22Rv1 (cell line): ENCODE measurements at regions not wholly inside any gene's neighbourhood (a gene's known extent, or its start where the extent isn't known, plus 50 kb on each side); places are given as distances from the start of the nearest gene placed in this dataset.

Source experiments
- ZFX ChIP-seq: fragments of 450-650 bp; IDR thresholded peaks from 2 replicates; pipeline ENCODE4 v1.6.1; 2017; ENCODE audit warnings: antibody characterized with exemption, borderline replicate concordance
- TF ChIP-seq, protein P1 (sequence below): fragments of 450-650 bp; IDR thresholded peaks from 2 replicates; pipeline ENCODE4 v1.5.1; 2017; ENCODE audit warnings: mild to moderate bottlenecking

- TF ChIP-seq, protein P1, sequence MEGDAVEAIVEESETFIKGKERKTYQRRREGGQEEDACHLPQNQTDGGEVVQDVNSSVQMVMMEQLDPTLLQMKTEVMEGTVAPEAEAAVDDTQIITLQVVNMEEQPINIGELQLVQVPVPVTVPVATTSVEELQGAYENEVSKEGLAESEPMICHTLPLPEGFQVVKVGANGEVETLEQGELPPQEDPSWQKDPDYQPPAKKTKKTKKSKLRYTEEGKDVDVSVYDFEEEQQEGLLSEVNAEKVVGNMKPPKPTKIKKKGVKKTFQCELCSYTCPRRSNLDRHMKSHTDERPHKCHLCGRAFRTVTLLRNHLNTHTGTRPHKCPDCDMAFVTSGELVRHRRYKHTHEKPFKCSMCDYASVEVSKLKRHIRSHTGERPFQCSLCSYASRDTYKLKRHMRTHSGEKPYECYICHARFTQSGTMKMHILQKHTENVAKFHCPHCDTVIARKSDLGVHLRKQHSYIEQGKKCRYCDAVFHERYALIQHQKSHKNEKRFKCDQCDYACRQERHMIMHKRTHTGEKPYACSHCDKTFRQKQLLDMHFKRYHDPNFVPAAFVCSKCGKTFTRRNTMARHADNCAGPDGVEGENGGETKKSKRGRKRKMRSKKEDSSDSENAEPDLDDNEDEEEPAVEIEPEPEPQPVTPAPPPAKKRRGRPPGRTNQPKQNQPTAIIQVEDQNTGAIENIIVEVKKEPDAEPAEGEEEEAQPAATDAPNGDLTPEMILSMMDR, result no peak
- no peak for TF ChIP-seq ZFX
Measured at GRCh38 chr6:88402909-88403308, 236.8 kb upstream of the CNR1 start.
